GM10266 (cell line): ENCODE measurements at regions not wholly inside any gene's neighbourhood (a gene's known extent, or its start where the extent isn't known, plus 50 kb on each side); places are given as distances from the start of the nearest gene placed in this dataset.

ENCODE experiments used
- DNase-seq: peaks from one replicate; pipeline ENCODE4 v3.0.0; 2012; ENCODE audit errors: extremely low spot score
- CTCF ChIP-seq: IDR thresholded peaks from 2 replicates; pipeline ENCODE4 v1.5.1; 2012; ENCODE audit warnings: mild to moderate bottlenecking, low read depth; ENCODE audit not compliant: control insufficient read depth, insufficient read depth; ENCODE audit errors: missing control alignments

- no peak for DNase-seq
- no peak for TF ChIP-seq CTCF
Measured at GRCh38 chr1:162937716-162938395, 76.9 kb upstream of the CCDC190 start.

- TF ChIP-seq CTCF: no peak
- no peak for DNase-seq
Measured at GRCh38 chr1:162930976-162931560, 70.1 kb upstream of the CCDC190 start.

- DNase-seq: no peak
- TF ChIP-seq CTCF: no peak
Measured at GRCh38 chr1:162930532-162930931, 69.6 kb upstream of the CCDC190 start.

- TF ChIP-seq CTCF: no peak
- no peak for DNase-seq
Measured at GRCh38 chr1:162929177-162929576, 68.2 kb upstream of the CCDC190 start.

- TF ChIP-seq CTCF: no peak
- DNase-seq: no peak
Measured at GRCh38 chr1:162928141-162928540, 67.2 kb upstream of the CCDC190 start.

GRCh38 chr1:162927421-162927820, 66.4 kb upstream of the CCDC190 start:
- no peak for DNase-seq
- TF ChIP-seq CTCF: no peak

- no peak for TF ChIP-seq CTCF
- no peak for DNase-seq
Measured at GRCh38 chr1:162926906-162927305, 65.9 kb upstream of the CCDC190 start.
